ENCODE measurements at regions not wholly inside any gene's neighbourhood (a gene's known extent, or its start where the extent isn't known, plus 50 kb on each side); places are given as distances from the start of the nearest gene placed in this dataset.

DNA sequence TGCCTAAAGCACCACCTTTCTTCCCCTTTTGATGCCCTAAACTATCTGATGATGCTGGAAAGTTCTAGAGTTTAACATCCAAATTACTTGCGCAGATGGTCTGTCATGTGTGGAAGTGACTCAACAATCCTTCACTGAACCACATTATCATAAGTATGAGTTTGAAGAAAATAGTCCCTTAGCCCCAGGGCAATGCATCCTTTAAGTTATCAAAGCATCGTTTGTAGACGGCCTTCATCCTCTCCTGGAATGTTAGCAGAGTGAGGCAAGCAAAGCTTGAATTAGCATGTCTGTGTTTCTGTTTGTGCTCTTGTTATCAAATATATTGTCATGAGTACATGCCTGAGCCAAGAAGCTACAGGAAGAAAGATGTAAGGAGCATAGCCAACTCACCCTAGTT, 570.9 kb downstream of the MID1IP1 start:
- TF ChIP-seq, protein P1, sequence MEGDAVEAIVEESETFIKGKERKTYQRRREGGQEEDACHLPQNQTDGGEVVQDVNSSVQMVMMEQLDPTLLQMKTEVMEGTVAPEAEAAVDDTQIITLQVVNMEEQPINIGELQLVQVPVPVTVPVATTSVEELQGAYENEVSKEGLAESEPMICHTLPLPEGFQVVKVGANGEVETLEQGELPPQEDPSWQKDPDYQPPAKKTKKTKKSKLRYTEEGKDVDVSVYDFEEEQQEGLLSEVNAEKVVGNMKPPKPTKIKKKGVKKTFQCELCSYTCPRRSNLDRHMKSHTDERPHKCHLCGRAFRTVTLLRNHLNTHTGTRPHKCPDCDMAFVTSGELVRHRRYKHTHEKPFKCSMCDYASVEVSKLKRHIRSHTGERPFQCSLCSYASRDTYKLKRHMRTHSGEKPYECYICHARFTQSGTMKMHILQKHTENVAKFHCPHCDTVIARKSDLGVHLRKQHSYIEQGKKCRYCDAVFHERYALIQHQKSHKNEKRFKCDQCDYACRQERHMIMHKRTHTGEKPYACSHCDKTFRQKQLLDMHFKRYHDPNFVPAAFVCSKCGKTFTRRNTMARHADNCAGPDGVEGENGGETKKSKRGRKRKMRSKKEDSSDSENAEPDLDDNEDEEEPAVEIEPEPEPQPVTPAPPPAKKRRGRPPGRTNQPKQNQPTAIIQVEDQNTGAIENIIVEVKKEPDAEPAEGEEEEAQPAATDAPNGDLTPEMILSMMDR (IDR thresholded peaks at IDR 0.05): no peak
- no peak for TF ChIP-seq POLR2A (IDR thresholded peaks at IDR 0.05)

Measured in uterus (tissue), 2 donors.